Femur (tissue), 1 donor: ENCODE measurements at regions not wholly inside any gene's neighbourhood (a gene's known extent, or its start where the extent isn't known, plus 50 kb on each side); places are given as distances from the start of the nearest gene placed in this dataset.
"Not testable (repeated sequence)": the region's sequence is repeated elsewhere in the genome, so short reads cannot be mapped to it uniquely, and the experiment has no call there.

Experiments used
- DNase-seq: peaks from one replicate; pipeline ENCODE4 v3.0.0-alpha.2; 2017

DNA sequence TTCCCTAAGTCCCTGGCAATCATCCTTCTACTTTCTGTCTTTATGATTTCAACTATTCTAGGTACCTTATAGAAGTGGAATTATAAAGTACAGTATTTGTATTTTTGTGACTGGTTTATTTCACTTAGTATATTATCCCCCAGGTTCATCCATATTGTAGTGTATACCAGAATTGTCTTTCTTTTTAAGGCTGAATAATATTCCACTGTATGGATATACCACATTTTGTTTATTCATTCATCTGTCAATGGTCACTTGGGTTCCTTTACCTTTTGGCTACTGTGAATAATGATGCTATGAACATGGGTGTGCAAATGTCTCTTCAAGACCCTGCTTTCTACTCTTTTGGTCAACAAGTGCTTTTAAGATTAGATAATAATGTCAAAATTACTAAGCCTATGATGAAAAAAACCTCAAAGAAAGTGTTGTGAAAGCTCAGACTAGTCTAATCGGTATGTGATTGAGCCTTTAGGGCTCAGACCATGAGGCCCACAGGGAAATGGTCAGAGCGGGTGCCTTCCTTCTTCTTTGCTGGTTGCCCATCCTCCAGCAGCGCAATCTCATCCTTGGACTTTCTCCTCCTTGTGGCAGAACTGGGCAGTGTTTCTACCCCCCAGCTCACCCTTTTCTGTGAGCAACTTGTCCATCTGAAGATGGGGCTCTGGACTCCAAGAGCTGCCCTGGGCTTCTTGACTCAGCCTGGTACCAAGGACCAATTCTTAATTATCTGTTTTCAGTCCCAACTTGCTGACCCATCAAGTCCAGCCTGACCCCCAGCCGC, 105.4 kb downstream of the TTC8 start:
- no peak for DNase-seq

DNA sequence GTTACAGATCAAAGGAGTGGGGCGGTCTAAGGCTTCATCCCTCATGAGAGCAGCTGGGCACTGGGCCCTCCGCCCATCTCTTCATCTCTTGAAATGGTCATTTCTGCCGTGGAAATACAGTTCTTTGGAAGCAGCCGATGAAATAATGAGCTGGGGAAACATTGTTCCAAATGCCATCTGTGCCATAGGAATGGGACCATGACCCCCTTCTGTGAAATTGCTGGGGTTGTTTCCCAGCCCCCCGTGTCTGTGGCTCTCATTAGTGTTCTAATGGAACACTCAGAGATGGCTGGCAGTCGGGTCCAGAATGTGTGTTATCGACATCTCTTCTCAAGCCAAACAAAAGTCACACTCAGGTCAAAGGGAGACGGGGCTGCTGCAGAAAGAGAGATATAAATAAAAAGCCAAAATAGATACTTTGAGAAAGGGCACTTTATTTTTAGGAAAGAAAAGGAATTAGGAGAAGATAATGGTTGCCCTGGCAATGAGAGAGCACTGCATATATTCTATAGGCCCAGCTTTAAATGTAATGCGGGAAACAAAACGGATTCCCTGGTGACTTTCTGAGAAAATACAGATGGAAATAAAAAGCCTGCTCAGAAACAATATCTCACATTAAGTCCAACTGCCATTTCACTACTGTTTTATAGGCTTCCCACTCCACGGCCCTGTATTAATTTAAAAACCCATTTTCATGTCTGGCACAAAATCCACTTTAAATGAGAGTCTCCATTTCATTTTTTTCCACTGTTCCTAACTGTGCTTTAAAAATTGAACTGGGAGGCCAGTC, 107.1 kb downstream of the TTC8 start:
- peak; percentile 40 for DNase-seq

DNA sequence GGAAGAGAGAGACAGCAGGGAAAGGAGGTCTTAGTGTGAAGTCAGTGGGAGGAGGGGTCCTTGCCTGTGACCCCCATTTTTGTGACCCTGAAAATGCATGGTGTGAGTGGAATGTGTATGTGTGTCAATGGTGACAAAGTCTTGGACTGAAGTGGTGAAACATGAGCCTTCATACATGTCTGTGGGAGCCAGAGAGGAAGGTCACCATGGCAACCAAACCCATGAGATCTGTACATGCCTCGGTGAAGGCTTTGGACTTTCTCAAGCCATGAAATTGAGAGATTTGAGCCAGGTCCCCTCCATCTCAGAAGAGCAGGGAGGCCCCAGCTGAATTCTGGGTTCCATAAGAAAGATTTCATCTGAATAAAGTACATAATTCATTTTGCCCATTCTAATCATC, 108.7 kb downstream of the TTC8 start:
- DNase-seq, result peak; percentile 39

- peak; percentile 49 for DNase-seq
Observed at GRCh38 chr14:88934351-88934806, 109.9 kb downstream of the TTC8 start.

- no peak for DNase-seq
Observed at GRCh38 chr14:88935083-88935482, 110.6 kb downstream of the TTC8 start.

- DNase-seq, result no peak
Observed at GRCh38 chr14:88937706-88938105, 113.3 kb downstream of the TTC8 start.

- DNase-seq, result no peak
Observed at GRCh38 chr14:88940671-88941070, 116.2 kb downstream of the TTC8 start.

- DNase-seq, result no peak
Observed at GRCh38 chr14:88941414-88941813, 117.0 kb downstream of the TTC8 start.

DNA sequence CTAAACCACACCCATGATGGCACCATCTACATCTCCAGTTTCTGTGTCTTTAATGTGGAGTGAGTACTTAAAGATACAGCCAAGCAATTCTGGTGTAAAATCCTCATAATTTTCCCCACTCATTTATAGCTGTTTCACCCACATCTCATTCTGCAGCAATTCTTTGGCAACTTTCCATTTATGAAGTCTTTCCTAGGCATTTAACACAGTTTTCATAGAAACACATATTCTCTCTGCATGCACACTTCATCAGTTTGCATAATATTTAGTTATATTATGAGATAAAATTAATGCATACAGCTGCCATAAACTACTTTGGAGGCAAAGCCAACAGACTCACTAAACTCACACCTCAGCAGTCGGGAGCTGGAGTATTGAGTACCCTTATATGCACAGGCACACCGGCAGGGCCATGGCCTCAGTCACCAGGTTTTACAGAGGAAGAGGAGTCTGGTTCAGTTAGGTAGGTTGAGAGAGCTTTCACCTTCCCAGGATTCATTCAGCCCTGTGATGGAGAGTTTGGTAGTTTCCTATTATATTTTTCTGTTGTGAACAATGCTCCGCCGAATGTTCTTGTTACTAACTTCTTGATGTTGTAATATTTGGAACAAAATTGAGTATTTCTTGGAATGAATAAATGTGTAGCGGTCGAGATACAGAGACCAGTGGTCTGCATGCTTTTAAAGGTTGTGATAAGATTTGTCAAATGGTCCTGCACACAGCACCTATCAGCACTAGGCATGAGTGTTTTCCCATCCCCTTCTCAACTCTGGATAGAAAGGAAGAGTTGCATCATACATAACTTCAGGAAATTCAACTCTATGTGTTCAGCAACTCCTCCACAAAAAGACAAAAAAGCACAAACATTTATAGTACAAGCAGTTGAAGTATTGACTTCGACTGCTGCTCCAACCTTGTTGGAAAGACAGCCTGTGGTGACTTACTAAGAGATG, 123.5 kb downstream of the TTC8 start:
- DNase-seq, result no peak

DNA sequence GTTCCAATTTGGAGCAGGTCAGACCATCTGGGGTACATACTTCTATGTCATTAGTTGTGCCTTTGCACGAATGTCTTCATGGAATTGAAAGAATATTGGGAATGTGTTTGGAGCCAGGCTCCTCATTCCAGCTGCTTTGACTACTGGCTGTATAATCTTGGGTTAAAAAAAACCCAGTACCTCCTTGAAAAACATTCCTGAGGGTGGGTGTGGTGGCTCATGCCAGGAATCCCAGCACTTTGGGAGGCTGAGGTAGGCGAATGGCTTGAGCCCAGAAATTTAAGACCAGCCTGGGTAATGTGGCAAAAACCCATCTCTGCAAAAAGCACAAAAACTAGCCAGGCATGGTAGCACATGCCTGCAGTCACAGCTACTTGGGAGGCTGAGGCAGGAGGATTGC, 125.6 kb downstream of the TTC8 start:
- no peak for DNase-seq

- no peak for DNase-seq
Observed at GRCh38 chr14:88951370-88951769, 126.9 kb downstream of the TTC8 start.

- no peak for DNase-seq
Observed at GRCh38 chr14:88952901-88953300, 128.4 kb downstream of the TTC8 start.

GRCh38 chr14:88955455-88955854, 131.0 kb downstream of the TTC8 start:
- peak; percentile 73 for DNase-seq

DNA sequence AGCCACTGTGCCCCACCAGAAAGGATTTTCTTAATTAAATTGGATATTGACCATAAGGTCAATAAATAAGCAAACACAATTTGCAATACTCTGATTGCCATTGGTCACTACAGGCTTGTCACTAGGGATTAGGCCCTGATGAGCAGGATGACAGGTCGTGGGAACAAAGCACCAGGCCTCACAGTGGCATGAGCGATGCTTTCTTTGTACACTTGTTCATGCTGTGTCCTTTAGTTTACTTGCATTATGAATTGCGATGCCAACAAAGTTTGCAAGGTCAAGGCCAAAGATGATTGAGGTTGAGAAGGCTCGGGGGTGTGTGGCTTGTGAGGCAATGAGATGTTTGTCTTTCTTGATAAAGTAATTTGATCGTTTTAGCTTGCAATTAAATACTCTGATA, 136.0 kb downstream of the TTC8 start:
- DNase-seq, result no peak

DNA sequence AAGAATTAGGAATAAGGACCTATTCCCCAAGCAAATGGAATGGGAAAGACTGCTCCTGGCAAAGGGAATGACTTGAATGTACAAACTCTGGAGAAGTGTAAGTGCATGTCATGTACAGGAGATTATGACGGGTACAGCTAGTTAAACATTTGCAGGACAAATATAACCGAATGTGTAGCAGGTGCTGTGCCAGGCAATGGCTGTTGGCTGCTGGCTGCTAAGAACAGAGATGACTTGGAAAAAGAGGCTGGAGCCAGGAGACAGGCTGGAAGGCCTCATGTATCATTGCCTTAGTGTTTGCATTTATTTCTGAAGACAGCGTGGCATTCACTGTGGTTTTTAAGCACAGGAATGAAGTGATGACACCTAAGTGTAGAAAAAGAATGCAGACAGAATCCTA, 136.8 kb downstream of the TTC8 start:
- DNase-seq, result peak; percentile 26

DNA sequence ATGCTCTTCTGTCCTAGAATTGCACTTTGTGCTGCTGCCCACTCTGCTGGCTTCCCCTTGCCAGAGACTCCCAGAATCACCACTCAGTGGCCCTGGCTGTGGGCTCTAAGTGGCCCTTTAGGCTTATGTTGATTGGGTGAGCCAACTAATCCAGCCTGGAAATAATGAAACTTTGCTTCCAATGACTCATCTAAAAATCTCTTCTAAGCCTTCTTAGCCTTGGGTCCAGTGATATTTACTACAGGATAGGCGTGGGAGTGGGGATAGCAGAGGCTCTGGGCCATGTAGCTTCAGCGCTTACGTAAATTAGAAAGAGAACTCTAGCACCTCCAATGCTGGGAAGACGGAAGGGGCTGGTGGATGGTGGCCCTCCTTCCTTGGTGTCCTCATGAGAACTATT, 137.9 kb downstream of the TTC8 start:
- no peak for DNase-seq

- no peak for DNase-seq
Observed at GRCh38 chr14:88967299-88967698, 142.8 kb downstream of the TTC8 start.

DNA sequence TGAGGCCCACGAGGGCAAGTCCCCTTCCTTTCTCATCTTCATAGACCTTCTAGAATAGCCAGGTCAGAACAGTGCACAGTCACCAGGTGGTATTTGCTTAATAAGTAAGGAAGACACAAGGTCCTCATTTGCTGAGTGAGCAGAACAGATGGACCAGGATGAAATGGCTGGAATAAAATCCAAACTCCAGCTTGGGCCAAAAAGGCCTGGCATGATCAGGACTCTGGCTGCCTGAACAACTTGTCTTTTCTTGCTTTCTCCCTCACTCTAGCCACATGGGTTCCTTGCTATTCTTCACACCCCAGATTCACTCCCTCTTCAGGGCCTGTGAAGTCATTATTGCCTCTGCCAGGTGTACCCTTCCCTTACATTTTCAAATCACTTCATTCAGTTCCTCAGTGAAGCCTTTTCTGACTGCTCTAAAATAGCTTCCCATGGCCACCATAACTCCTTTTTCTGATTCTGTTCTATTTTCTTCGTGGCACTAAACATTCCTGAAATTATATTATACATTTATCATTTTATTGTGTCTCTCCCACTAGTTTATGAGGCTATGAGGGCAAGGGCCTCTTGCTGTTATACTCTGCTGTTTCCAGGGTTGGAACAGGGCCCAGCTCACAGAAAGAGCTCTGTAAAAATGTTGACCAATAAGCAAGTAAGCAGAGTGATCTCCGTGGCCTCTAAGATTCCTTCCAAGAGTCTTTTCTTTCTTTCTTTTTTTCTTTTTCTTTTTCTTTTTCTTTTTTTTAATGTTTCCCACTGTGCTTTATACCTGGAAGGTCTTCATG, 150.8 kb downstream of the TTC8 start:
- DNase-seq, result no peak

GRCh38 chr14:88975926-88976325, 151.5 kb downstream of the TTC8 start:
- no peak for DNase-seq

DNA sequence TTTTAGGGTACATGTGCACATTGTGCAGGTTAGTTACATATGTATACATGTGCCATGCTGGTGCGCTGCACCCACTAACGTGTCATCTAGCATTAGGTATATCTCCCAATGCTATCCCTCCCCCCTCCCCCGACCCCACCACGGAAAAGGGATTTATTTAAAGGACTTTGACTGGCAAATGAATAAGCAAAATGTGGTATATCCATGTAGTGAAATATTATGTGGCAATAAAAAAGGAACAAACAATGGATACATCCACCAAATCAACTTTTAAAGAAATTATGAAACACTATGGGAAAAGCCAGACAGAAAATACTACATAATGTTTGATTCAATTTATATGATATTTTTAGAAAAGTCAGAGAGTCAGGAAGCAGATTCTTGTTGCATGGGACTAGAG, 156.5 kb downstream of the TTC8 start:
- not testable (repeated sequence) for DNase-seq

DNA sequence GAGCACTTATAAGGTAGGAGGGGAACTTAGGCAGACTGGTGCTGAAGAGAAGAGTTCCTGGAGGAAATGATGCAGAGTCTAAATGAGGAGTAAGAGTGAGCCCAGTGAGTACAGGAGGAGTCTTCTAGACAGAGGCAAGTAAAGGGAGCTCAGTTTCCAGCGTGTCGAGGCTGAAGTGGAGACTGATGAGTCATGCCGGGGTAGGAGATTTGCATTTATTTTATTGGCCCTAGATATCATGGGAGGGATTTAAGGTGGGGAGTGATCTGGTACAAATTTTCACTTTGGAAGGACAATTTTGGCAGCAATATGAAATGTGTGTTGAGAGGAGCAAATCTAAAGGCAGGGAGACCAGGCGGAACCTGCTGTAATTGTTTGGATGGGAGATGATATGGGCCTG, 157.5 kb downstream of the TTC8 start:
- DNase-seq, result no peak

- no peak for DNase-seq
Observed at GRCh38 chr14:88983755-88984154, 159.3 kb downstream of the TTC8 start.
